Upper lobe of right lung (tissue), 1 donor: ENCODE measurements at regions not wholly inside any gene's neighbourhood (a gene's known extent, or its start where the extent isn't known, plus 50 kb on each side); places are given as distances from the start of the nearest gene placed in this dataset.

Experiments used
- ATAC-seq: fragments of 200-7000 bp; cut with Tn5 transposase; one replicate; pipeline ENCODE4 v1.9.1; 2020; ENCODE audit warnings: mild to moderate bottlenecking, moderate library complexity
- DNase-seq: peaks from one replicate; pipeline ENCODE4 v3.0.0-alpha.2; 2020
- H3K27ac ChIP-seq: fragments of 200-600 bp; one replicate; pipeline ENCODE4 v1.8.0; 2022
- H3K27me3 ChIP-seq: fragments of 200-600 bp; one replicate; pipeline ENCODE4 v1.8.0; 2022; ENCODE audit warnings: mild to moderate bottlenecking
- H3K36me3 ChIP-seq: fragments of 200-600 bp; one replicate; pipeline ENCODE4 v1.8.0; 2022
- H3K4me1 ChIP-seq: fragments of 200-600 bp; one replicate; pipeline ENCODE4 v1.8.0; 2022
- H3K4me3 ChIP-seq: fragments of 200-600 bp; one replicate; pipeline ENCODE4 v1.8.0; 2022; ENCODE audit warnings: mild to moderate bottlenecking
- H3K9me3 ChIP-seq: fragments of 200-600 bp; one replicate; pipeline ENCODE4 v1.8.0; 2022
- CTCF ChIP-seq: fragments of 200-600 bp; IDR thresholded peaks from one replicate; pipeline ENCODE4 v1.8.0; 2022; ENCODE audit warnings: antibody characterized with exemption
- intact Hi-C: fragments of 100-400 bp; cut with DNase I; formaldehyde crosslinking; loops from one replicate; pipeline ENCODE4 v1.11.0; 2022
- donor health status: DM: no; HTN: yes; CAD: no; lungs with severe emphysema.

DNA sequence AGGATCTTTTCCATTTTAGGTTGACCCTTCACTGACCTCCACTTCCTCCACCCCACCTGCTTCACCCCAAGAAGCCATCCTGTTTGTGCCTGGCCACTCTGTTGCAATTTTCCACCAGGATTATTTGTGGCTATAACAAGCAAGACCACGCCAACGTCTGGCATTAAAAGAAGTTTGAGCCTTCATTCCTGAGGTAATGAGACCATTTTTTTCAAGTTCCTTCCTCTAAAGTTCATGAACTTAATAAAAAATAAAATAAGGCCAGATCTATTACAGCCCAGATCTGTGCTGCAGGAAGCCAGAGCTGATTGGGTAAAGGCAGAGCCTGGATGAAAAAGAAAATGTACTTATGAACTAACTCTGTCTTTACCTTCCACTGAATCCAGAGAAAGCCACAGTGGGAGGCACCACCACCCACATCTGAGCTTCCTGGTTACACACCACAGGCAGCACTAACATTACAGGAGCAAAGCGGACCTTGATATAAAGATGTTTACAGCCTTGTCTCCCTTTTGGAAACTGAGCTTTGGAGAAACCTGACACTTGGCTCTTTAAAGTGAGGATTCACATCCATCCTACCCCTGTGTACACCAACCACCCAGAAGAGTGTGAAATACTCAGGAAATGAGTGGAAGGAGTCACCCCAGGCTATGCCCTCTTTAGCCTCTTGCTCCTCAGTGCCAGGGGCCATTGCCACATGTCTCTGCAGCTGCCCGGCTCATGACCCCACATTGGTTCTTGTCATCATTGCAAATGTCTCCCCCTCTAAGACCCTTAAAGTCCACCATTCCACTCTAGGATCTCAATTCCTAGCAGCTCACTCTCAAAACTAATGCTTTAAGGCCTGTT, 293.6 kb downstream of the PLPP3 start:
- H3K27me3 ChIP-seq: no peaks in the 10 kb centered on the region
- H3K36me3 ChIP-seq: no peaks in the 10 kb centered on the region
- TF ChIP-seq CTCF: no peak
- ATAC-seq: no peak
- H3K27ac ChIP-seq: no peak overlapping the region
- no peak overlapping the region for H3K4me3 ChIP-seq
- H3K9me3 ChIP-seq: no peaks in the 10 kb centered on the region
- H3K4me1 ChIP-seq: no peaks in the 10 kb centered on the region
- no peak for DNase-seq
- intact Hi-C loops: no loop called here

DNA sequence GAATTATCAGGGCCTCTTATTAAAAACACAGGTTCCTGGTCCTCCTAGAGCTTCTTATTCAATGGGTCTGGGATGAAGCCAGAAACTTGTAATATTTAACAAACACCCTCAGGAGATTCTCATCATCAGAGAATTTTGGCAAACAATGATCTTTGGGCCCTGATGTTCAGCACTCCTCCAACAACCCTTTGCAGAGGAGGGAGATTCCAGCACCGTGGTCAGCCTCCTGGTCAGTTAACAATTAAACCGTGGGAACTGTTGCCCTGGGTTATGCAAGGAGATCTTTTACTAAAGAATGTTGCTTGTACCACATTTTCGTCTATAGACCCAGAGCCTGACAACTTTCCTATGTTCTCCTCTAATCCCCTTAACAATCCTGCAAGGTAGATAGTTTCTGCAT, 294.4 kb downstream of the PLPP3 start:
- no peaks in the 10 kb centered on the region for H3K36me3 ChIP-seq
- ATAC-seq: peak; percentile 34
- H3K9me3 ChIP-seq: no peaks in the 10 kb centered on the region
- no peak overlapping the region for H3K27ac ChIP-seq
- H3K27me3 ChIP-seq: no peaks in the 10 kb centered on the region
- H3K4me3 ChIP-seq: no peak overlapping the region
- DNase-seq: no peak
- TF ChIP-seq CTCF: no peak
- intact Hi-C loops: no loop called here
- no peaks in the 10 kb centered on the region for H3K4me1 ChIP-seq

DNA sequence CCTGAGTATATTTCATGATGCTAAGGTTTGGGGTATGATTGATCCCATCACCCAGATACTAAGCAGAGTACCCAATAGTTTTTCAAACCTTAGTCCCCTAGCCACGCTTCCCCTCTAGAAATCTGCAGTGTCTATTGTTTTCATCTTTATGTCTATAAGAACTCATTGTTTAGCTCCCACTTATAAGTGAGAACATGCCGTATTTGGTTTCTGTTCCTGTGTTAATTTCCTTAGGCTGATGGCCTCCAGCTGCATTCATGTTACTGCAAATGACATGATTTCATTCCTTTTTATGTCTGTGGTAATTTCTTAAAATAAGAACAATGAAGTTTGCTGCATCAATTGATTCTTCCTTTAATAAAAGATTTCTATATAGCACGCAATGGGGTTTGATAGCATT, 301.3 kb downstream of the PLPP3 start:
- no peaks in the 10 kb centered on the region for H3K27me3 ChIP-seq
- H3K4me1 ChIP-seq: no peaks in the 10 kb centered on the region
- no peak for TF ChIP-seq CTCF
- intact Hi-C loops: no loop called here
- no peak overlapping the region for H3K27ac ChIP-seq
- DNase-seq: no peak
- no peaks in the 10 kb centered on the region for H3K36me3 ChIP-seq
- H3K4me3 ChIP-seq: no peak overlapping the region
- ATAC-seq: no peak
- H3K9me3 ChIP-seq: no peaks in the 10 kb centered on the region

DNA sequence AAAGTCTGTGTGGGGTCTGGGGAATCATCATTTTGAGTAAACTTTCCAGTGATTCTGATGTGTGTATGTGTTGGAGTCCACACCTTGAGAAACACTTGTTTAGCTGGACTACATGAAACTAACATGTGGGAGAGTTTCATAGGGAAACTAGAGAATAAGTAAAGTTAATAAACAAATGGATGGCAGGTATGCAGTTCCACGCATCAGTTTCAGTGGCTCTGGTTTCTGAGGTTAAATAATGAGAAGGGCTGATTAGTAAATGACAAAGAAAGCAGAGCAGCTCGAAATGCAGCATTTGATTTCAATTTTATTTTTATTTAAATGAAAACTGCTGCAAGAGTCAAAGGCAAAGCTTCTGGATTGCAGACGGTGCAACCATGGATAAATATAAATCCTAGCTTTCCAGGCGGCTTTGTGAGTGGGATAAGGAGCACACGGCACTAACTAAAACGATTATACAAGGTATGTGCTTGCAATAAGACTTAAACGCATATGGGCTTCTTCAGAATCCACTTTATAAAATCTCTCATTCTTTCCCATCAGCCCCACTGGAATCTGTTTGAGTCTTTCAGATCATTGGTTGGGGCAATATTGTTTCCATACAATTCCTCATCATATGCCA, 310.7 kb downstream of the PLPP3 start:
- H3K27ac ChIP-seq: no peak overlapping the region

GRCh38 chr1:56267611-56268010, 311.8 kb downstream of the PLPP3 start:
- DNase-seq: no peak
- H3K4me3 ChIP-seq: no peak overlapping the region
- no peaks in the 10 kb centered on the region for H3K4me1 ChIP-seq
- no peaks in the 10 kb centered on the region for H3K36me3 ChIP-seq
- H3K9me3 ChIP-seq: no peaks in the 10 kb centered on the region
- H3K27ac ChIP-seq: no peak overlapping the region
- intact Hi-C loops: no loop called here
- no peaks in the 10 kb centered on the region for H3K27me3 ChIP-seq
- no peak for ATAC-seq
- TF ChIP-seq CTCF: no peak

More for the DNA sequence above, 310.7 kb downstream of the PLPP3 start:
- no peak for TF ChIP-seq CTCF
- Histone ChIP-seq H3K27me3 (no peaks in the 10 kb centered on the region), H3K4me1 (no peaks in the 10 kb centered on the region), H3K9me3 (no peaks in the 10 kb centered on the region), H3K4me3 (no peak overlapping the region), H3K36me3 (no peaks in the 10 kb centered on the region)
- ATAC-seq: no peak
- intact Hi-C loops: no loop called here
- DNase-seq: no peak
